H9 (cell line): ENCODE measurements at regions not wholly inside any gene's neighbourhood (a gene's known extent, or its start where the extent isn't known, plus 50 kb on each side); places are given as distances from the start of the nearest gene placed in this dataset.

ENCODE experiments used
- DNase-seq: peaks from one replicate; pipeline ENCODE4 v3.0.0-alpha.2; 2017
- H2AFZ ChIP-seq: one replicate; pipeline ENCODE4 v1.6.1; 2013; ENCODE audit warnings: mild to moderate bottlenecking, low read length, control low read depth, moderate library complexity
- H2AK5ac ChIP-seq: 2 replicates; pipeline ENCODE4 v1.6.1; 2013; ENCODE audit warnings: low read length, control low read depth, mixed read lengths; ENCODE audit not compliant: insufficient read length
- H2BK120ac ChIP-seq: one replicate; pipeline ENCODE4 v1.6.1; 2013; ENCODE audit warnings: low read depth, mild to moderate bottlenecking, low read length, control low read depth, inconsistent platforms; ENCODE audit not compliant: poor library complexity, severe bottlenecking
- H2BK12ac ChIP-seq: 2 replicates; pipeline ENCODE4 v1.6.1; 2013; ENCODE audit warnings: low read length, control low read depth, mixed read lengths, low read depth; ENCODE audit not compliant: insufficient read length
- H2BK15ac ChIP-seq: 2 replicates; pipeline ENCODE4 v1.6.1; 2013; ENCODE audit warnings: low read depth, low read length, control low read depth
- H2BK20ac ChIP-seq: one replicate; pipeline ENCODE4 v1.6.1; 2013; ENCODE audit warnings: low read depth, mild to moderate bottlenecking, low read length, control low read depth, inconsistent platforms; ENCODE audit not compliant: poor library complexity, severe bottlenecking
- H2BK5ac ChIP-seq: 2 replicates; pipeline ENCODE4 v1.6.1; 2013; ENCODE audit warnings: low read length, control low read depth, mixed read lengths; ENCODE audit not compliant: insufficient read length
- H3K14ac ChIP-seq: 2 replicates; pipeline ENCODE4 v1.6.1; 2013; ENCODE audit warnings: low read length, control low read depth; ENCODE audit not compliant: insufficient read depth
- H3K18ac ChIP-seq: 2 replicates; pipeline ENCODE4 v1.6.1; 2013; ENCODE audit warnings: low read depth, mild to moderate bottlenecking, mixed read lengths, low read length, control low read depth; ENCODE audit not compliant: insufficient read length
- H3K23ac ChIP-seq: 2 replicates; pipeline ENCODE4 v1.6.1; 2013; ENCODE audit warnings: low read length, control low read depth, mixed read lengths, low read depth; ENCODE audit not compliant: insufficient read length
- H3K23me2 ChIP-seq: 2 replicates; pipeline ENCODE4 v1.6.1; 2013; ENCODE audit warnings: low read depth, mild to moderate bottlenecking, mixed read lengths, low read length, control low read depth; ENCODE audit not compliant: insufficient read length, poor library complexity, severe bottlenecking
- H3K27ac ChIP-seq: 2 replicates; pipeline ENCODE4 v1.5.1; 2013; ENCODE audit warnings: low read length, control low read depth, mixed read lengths, low read depth; ENCODE audit not compliant: insufficient read length
- H3K27me3 ChIP-seq: 2 replicates; pipeline ENCODE4 v1.6.1; 2013; ENCODE audit warnings: low read length, control low read depth, inconsistent platforms; ENCODE audit not compliant: insufficient read depth
- H3K4ac ChIP-seq: 2 replicates; pipeline ENCODE4 v1.6.1; 2013; ENCODE audit warnings: low read depth, mild to moderate bottlenecking, control low read depth, inconsistent platforms, low read length, moderate library complexity
- H3K4me1 ChIP-seq: 2 replicates; pipeline ENCODE4 v1.6.1; 2013; ENCODE audit warnings: low read length, control low read depth, inconsistent platforms; ENCODE audit not compliant: insufficient read depth
- H3K4me2 ChIP-seq: 2 replicates; pipeline ENCODE4 v1.6.1; 2013; ENCODE audit warnings: low read length, control low read depth, mixed read lengths; ENCODE audit not compliant: insufficient read length, insufficient read depth
- H3K56ac ChIP-seq: 2 replicates; pipeline ENCODE4 v1.6.1; 2013; ENCODE audit warnings: low read depth, mild to moderate bottlenecking, mixed read lengths, low read length, control low read depth; ENCODE audit not compliant: insufficient read length
- H3K79me1 ChIP-seq: 2 replicates; pipeline ENCODE4 v1.6.1; 2013; ENCODE audit warnings: low read depth, mild to moderate bottlenecking, moderate library complexity, low read length, control low read depth, inconsistent platforms; ENCODE audit not compliant: insufficient read depth, poor library complexity, severe bottlenecking
- H3K79me2 ChIP-seq: 2 replicates; pipeline ENCODE4 v1.6.1; 2013; ENCODE audit warnings: low read length, control low read depth, inconsistent platforms; ENCODE audit not compliant: insufficient read depth
- H3K9ac ChIP-seq: 2 replicates; pipeline ENCODE4 v1.6.1; 2013; ENCODE audit warnings: low read length, control low read depth, mixed read lengths; ENCODE audit not compliant: insufficient read length; ENCODE audit errors: extremely low read depth
- H3K9me3 ChIP-seq: one replicate; pipeline ENCODE4 v1.6.1; 2013; ENCODE audit warnings: low read depth, low read length, inconsistent platforms; ENCODE audit not compliant: control insufficient read depth
- H3T11ph ChIP-seq: one replicate; pipeline ENCODE4 v1.6.1; 2013; ENCODE audit warnings: mild to moderate bottlenecking, low read length, control low read depth, inconsistent platforms
- H4K20me1 ChIP-seq: one replicate; pipeline ENCODE4 v1.6.1; 2013; ENCODE audit not compliant: control insufficient read depth, insufficient read length, insufficient read depth
- H4K5ac ChIP-seq: 2 replicates; pipeline ENCODE4 v1.6.1; 2013; ENCODE audit warnings: low read depth, mild to moderate bottlenecking, mixed read lengths, low read length, control low read depth; ENCODE audit not compliant: insufficient read length
- H4K8ac ChIP-seq: replicated peaks from 2 replicates; pipeline ENCODE4 v1.6.1; 2013; ENCODE audit warnings: low read length, control low read depth, mixed read lengths, low read depth; ENCODE audit not compliant: insufficient read length
- H4K91ac ChIP-seq: 2 replicates; pipeline ENCODE4 v1.6.1; 2013; ENCODE audit warnings: low read depth, mild to moderate bottlenecking, moderate library complexity, mixed read lengths, low read length, control low read depth; ENCODE audit not compliant: insufficient read length
- H3K27ac Mint-ChIP-seq, 3 experiments: 2 replicates in 2 of 3; 3 replicates in 1 of 3; pipeline ENCODE4 v1.8.0; 2020 to 2021; ENCODE audit warnings: mixed read lengths in 3 of 3, mild to moderate bottlenecking in 1 of 3, moderate library complexity in 1 of 3
- H3K27me3 Mint-ChIP-seq: 2 replicates; pipeline ENCODE4 v1.8.0; 2021; ENCODE audit warnings: low read depth, mild to moderate bottlenecking, moderate library complexity, mixed read lengths
- H3K36me3 Mint-ChIP-seq, 3 experiments: 2 replicates in 2 of 3; 3 replicates in 1 of 3; pipeline ENCODE4 v1.8.0; 2020 to 2021; ENCODE audit warnings: low read depth in 3 of 3, mixed read lengths in 3 of 3; ENCODE audit not compliant: insufficient read depth in 1 of 3
- H3K4me1 Mint-ChIP-seq, 2 experiments: 2 replicates each; pipeline ENCODE4 v1.8.0; 2020; ENCODE audit warnings: mixed read lengths in 2 of 2
- H3K4me3 Mint-ChIP-seq, 2 experiments: 2 replicates in 1 of 2; 3 replicates in 1 of 2; pipeline ENCODE4 v1.8.0; 2020 to 2021; ENCODE audit warnings: mild to moderate bottlenecking in 2 of 2, mixed read lengths in 2 of 2, moderate library complexity in 1 of 2
- H3K9me3 Mint-ChIP-seq, 2 experiments: 2 replicates in 1 of 2; 3 replicates in 1 of 2; pipeline ENCODE4 v1.8.0; 2020; ENCODE audit warnings: mild to moderate bottlenecking in 2 of 2, mixed read lengths in 2 of 2, moderate library complexity in 1 of 2
- CTCF ChIP-seq: fragments of 200-600 bp; sonication (generic); conservative IDR thresholded peaks from 3 replicates; pipeline ENCODE4 v1.8.0; 2021; ENCODE audit warnings: antibody characterized with exemption, mild to moderate bottlenecking
- WGBS: extraction: QIAGEN DNeasy Blood & Tissue Kit; methylation state at CpG from one replicate; pipeline ENCODE4 v1.1.7; 2013; ENCODE audit warnings: missing lambda C conversion rate, low lambda C conversion rate, mixed read lengths; ENCODE audit not compliant: insufficient read length; ENCODE audit errors: extremely low coverage; 5-methylcytosine and 5-hydroxymethylcytosine counted together

- Mint-ChIP-seq H3K4me3 (no peak overlapping the region), H3K27ac (no peak overlapping the region), H3K9me3 (peaks cover 50% of the 10 kb centered on the region in 2 experiments), H3K27me3 (peaks cover 4% of the 10 kb centered on the region), H3K4me1 (peaks cover 22 to 23% of the 10 kb centered on the region in 2 experiments), H3K36me3 (peaks cover 23 to 45% (median 28%) of the 10 kb centered on the region in 3 experiments)
- Histone ChIP-seq H2BK120ac (no peak overlapping the region), H3K9ac (no peak overlapping the region), H2AFZ (no peak overlapping the region), H4K5ac (no peak overlapping the region), H3K14ac (no peak overlapping the region), H3K4me2 (no peak overlapping the region), H3K27ac (no peak overlapping the region), H3K56ac (no peak overlapping the region), H4K20me1 (no peaks in the 10 kb centered on the region), H3K23ac (no peak overlapping the region), H2BK20ac (no peak overlapping the region), H2BK15ac (no peak overlapping the region), H3K23me2 (no peaks in the 10 kb centered on the region), H3K9me3 (peaks cover 16% of the 10 kb centered on the region), H2BK5ac (no peak overlapping the region), H4K91ac (no peak overlapping the region), H4K8ac (no peak overlapping the region), H3T11ph (no peak overlapping the region), H3K79me2 (no peaks in the 10 kb centered on the region), H2BK12ac (no peak overlapping the region), H3K79me1 (no peaks in the 10 kb centered on the region), H3K27me3 (no peaks in the 10 kb centered on the region), H3K18ac (no peak overlapping the region), H3K4ac (no peak overlapping the region), H3K4me1 (no peaks in the 10 kb centered on the region; the same call in 1 of the 2 replicates), H2AK5ac (no peak overlapping the region)
- WGBS, result no CpG with 5 or more reads among the region's 3 CpGs
- no peak for DNase-seq
- no peak for TF ChIP-seq CTCF
Measured at GRCh38 chr10:31705136-31705535, 223.5 kb downstream of the ARHGAP12 start.
